HCT116 (cell line): ENCODE measurements at regions not wholly inside any gene's neighbourhood (a gene's known extent, or its start where the extent isn't known, plus 50 kb on each side); places are given as distances from the start of the nearest gene placed in this dataset.

Source experiments
- ATAC-seq: fragments of 200-7000 bp; cut with Tn5 transposase; 2 replicates; pipeline ENCODE4 v1.9.1; 2020; ENCODE audit warnings: mild to moderate bottlenecking, moderate library complexity
- BruUV-seq: library from RNA; stranded (reverse); fragments of 400-500 nt; replicated peaks from 2 replicates; lab custom pipeline; 2021; lab: Mats Ljungman, UMichigan
- CTCF ChIA-PET: fragments of 300-600 bp; sonication (Branson Sonifier 250); formaldehyde crosslinking; loops from one replicate; lab custom pipeline; 2021; ENCODE audit warnings: antibody characterized with exemption; lab: Charles Lee
- POLR2A ChIA-PET: fragments of 300-600, 350-600 bp; sonication (Branson Sonifier 250); formaldehyde crosslinking; loops from one replicate; lab custom pipeline; 2021; ENCODE audit warnings: antibody characterized with exemption; lab: Charles Lee
- RAD21 ChIA-PET, 2 experiments: fragments of 300-600 bp; sonication (Branson Sonifier 250); formaldehyde crosslinking; loops; one replicate each; lab custom pipeline; 2023; ENCODE audit warnings: low total read pairs in 2 of 2; ENCODE audit not compliant: uncharacterized antibody in 2 of 2, unreplicated experiment in 2 of 2, low non-redundant PET in 1 of 2; lab: Charles Lee
- DNase-seq: peaks from one replicate; pipeline ENCODE4 v3.0.0-alpha.2; 2010; ENCODE audit warnings: low read depth, low spot score
- H2AFZ ChIP-seq: fragments of 200-600 bp; shearing (Covaris generic), sonication (generic); 2 replicates; pipeline ENCODE4 v1.6.1; 2017; ENCODE audit warnings: low read depth, mixed run types, mixed read lengths, antibody characterized with exemption, low read length; ENCODE audit not compliant: poor library complexity, severe bottlenecking
- H3K27ac ChIP-seq: 2 replicates; pipeline ENCODE4 v1.5.1; 2012; ENCODE audit warnings: low read depth, low read length
- H3K27me3 ChIP-seq: fragments of 200-600 bp; sonication (generic); 2 replicates; pipeline ENCODE4 v1.6.1; 2016; ENCODE audit warnings: mixed run types, low read length, mixed read lengths; ENCODE audit not compliant: insufficient read depth
- H3K36me3 ChIP-seq, 2 experiments: fragments of 200-500 bp in 1 of 2; fragments of 200-600 bp in 1 of 2; sonication (Bioruptor generic) in 1 of 2; sonication (generic) in 1 of 2; 2 replicates each; pipeline versions ENCODE4 v1.5.1 to v1.6.1; 2014 to 2016; ENCODE audit warnings: low read length in 2 of 2, inconsistent platforms in 1 of 2, mixed read lengths in 1 of 2, mixed run types in 1 of 2; ENCODE audit not compliant: insufficient read depth in 2 of 2, control insufficient read depth in 1 of 2
- H3K4me1 ChIP-seq, 2 experiments: fragments of 200-600 bp in 1 of 2; sonication (generic) in 1 of 2; 2 replicates each; pipeline versions ENCODE4 v1.5.1 to v1.6.1; 2012 to 2017; ENCODE audit warnings: low read length in 2 of 2, inconsistent platforms in 1 of 2, mild to moderate bottlenecking in 1 of 2, mixed read lengths in 1 of 2, mixed run types in 1 of 2, moderate library complexity in 1 of 2; ENCODE audit not compliant: insufficient read depth in 2 of 2, control insufficient read depth in 1 of 2
- H3K4me2 ChIP-seq: fragments of 200-600 bp; sonication (generic); 2 replicates; pipeline ENCODE4 v1.6.1; 2017; ENCODE audit warnings: mixed run types, low read length, mixed read lengths
- H3K4me3 ChIP-seq, 2 experiments: fragments of 200-600 bp in 1 of 2; sonication (generic) in 1 of 2; replicated peaks in 1 of 2; 2 replicates each; pipeline ENCODE4 v1.5.1; 2011 to 2016; ENCODE audit warnings: low read length in 2 of 2, control low read depth in 1 of 2, low read depth in 1 of 2, mild to moderate bottlenecking in 1 of 2, mixed read lengths in 1 of 2, mixed run types in 1 of 2
- H3K79me2 ChIP-seq: fragments of 200-600 bp; sonication (generic); 2 replicates; pipeline ENCODE4 v1.6.1; 2017; ENCODE audit warnings: mild to moderate bottlenecking, mixed run types, low read length, moderate library complexity, mixed read lengths; ENCODE audit not compliant: insufficient read depth
- H3K9ac ChIP-seq: fragments of 200-600 bp; sonication (generic); 2 replicates; pipeline ENCODE4 v1.6.1; 2016; ENCODE audit warnings: low read length, mixed read lengths
- H3K9me2 ChIP-seq: fragments of 200-600 bp; sonication (generic), shearing (Covaris generic); 2 replicates; pipeline ENCODE4 v1.6.1; 2017; ENCODE audit warnings: mixed run types, mild to moderate bottlenecking, moderate library complexity; ENCODE audit not compliant: insufficient read depth
- H3K9me3 ChIP-seq, 2 experiments: fragments of 200-500 bp in 1 of 2; fragments of 200-600 bp in 1 of 2; sonication (Bioruptor generic) in 1 of 2; sonication (generic) in 1 of 2; 2 replicates each; pipeline ENCODE4 v1.6.1; 2014 to 2017; ENCODE audit warnings: low read length in 2 of 2, mixed read lengths in 2 of 2, inconsistent platforms in 1 of 2, low read depth in 1 of 2, mild to moderate bottlenecking in 1 of 2, mixed run types in 1 of 2, moderate library complexity in 1 of 2; ENCODE audit not compliant: control insufficient read depth in 1 of 2, insufficient read depth in 1 of 2
- H4K20me1 ChIP-seq: fragments of 200-600 bp; sonication (generic), shearing (Covaris generic); 2 replicates; pipeline ENCODE4 v1.6.1; 2017; ENCODE audit warnings: mixed run types, mild to moderate bottlenecking, moderate library complexity; ENCODE audit not compliant: insufficient read depth
- CBX3 ChIP-seq: IDR thresholded peaks from 2 replicates; pipeline ENCODE4 v1.6.1; 2012; ENCODE audit warnings: low read depth
- CEBPB ChIP-seq: IDR thresholded peaks from 2 replicates; pipeline ENCODE4 v1.6.1; 2012; ENCODE audit warnings: low read depth
- CTCF ChIP-seq, 3 experiments: fragments of 200-600 bp in 1 of 3; sonication (generic) in 1 of 3; IDR thresholded peaks in 2 of 3; conservative IDR thresholded peaks in 1 of 3; 2 replicates each; pipeline ENCODE4 v1.5.1; 2012 to 2017; ENCODE audit warnings: low read depth in 2 of 3, low read length in 2 of 3, antibody characterized with exemption in 1 of 3, borderline replicate concordance in 1 of 3, control low read depth in 1 of 3, mild to moderate bottlenecking in 1 of 3, mixed read lengths in 1 of 3, mixed run types in 1 of 3, moderate library complexity in 1 of 3; ENCODE audit not compliant: insufficient read depth in 1 of 3
- EGR1 ChIP-seq: IDR thresholded peaks from 2 replicates; pipeline ENCODE4 v1.6.1; 2012; ENCODE audit warnings: low read depth
- EZH2 ChIP-seq: fragments of 200-600 bp; sonication (generic); IDR thresholded peaks from 2 replicates; pipeline ENCODE4 v1.6.1; 2017; ENCODE audit warnings: antibody characterized with exemption, mixed run types
- EZH2phosphoT487 ChIP-seq: fragments of 200-600 bp; IDR thresholded peaks from 2 replicates; pipeline ENCODE4 v1.6.1; 2018; ENCODE audit warnings: antibody characterized with exemption, borderline replicate concordance
- FOSL1 ChIP-seq: IDR thresholded peaks from 2 replicates; pipeline ENCODE4 v1.6.1; 2012; ENCODE audit warnings: low read depth
- JUND ChIP-seq: IDR thresholded peaks from 2 replicates; pipeline ENCODE4 v1.6.1; 2012
- POLR2A ChIP-seq: IDR thresholded peaks from 2 replicates; pipeline ENCODE4 v1.7.0; 2011; ENCODE audit warnings: borderline replicate concordance; ENCODE audit not compliant: insufficient read depth, insufficient read length; ENCODE audit errors: extremely low read depth
- RAD21 ChIP-seq: IDR thresholded peaks from 2 replicates; pipeline ENCODE4 v1.6.1; 2012; ENCODE audit warnings: low read depth, mild to moderate bottlenecking
- SIN3A ChIP-seq: IDR thresholded peaks from 2 replicates; pipeline ENCODE4 v1.6.1; 2012; ENCODE audit warnings: low read depth
- SP1 ChIP-seq: IDR thresholded peaks from 2 replicates; pipeline ENCODE4 v1.6.1; 2012; ENCODE audit warnings: low read depth
- SRF ChIP-seq: IDR thresholded peaks from 2 replicates; pipeline ENCODE4 v1.6.1; 2012; ENCODE audit warnings: low read depth
- TCF7L2 ChIP-seq: IDR thresholded peaks from 2 replicates; pipeline ENCODE4 v1.7.0; 2011; ENCODE audit warnings: borderline replicate concordance, inconsistent platforms; ENCODE audit not compliant: insufficient read depth, insufficient read length; ENCODE audit errors: extremely low read depth
- YY1 ChIP-seq: IDR thresholded peaks from 2 replicates; pipeline ENCODE4 v1.6.1; 2011; ENCODE audit warnings: low read length, low read depth, moderate library complexity, mild to moderate bottlenecking; ENCODE audit not compliant: insufficient replicate concordance; ENCODE audit errors: extremely low read depth
- ZFX ChIP-seq: fragments of 450-650 bp; IDR thresholded peaks from 2 replicates; pipeline ENCODE4 v1.6.1; 2017
- ZNF274 ChIP-seq: fragments of 200-500 bp; sonication (Bioruptor generic); IDR thresholded peaks from 2 replicates; pipeline ENCODE4 v1.6.1; 2014; ENCODE audit warnings: mild to moderate bottlenecking, low read depth, low read length, inconsistent platforms
- intact Hi-C: fragments of 100-400 bp; cut with micrococcal nuclease; formaldehyde crosslinking; loops from 2 replicates; pipeline ENCODE4 v1.10.0; 2022
- TF ChIP-seq, protein P1 (sequence below): IDR thresholded peaks from 2 replicates; pipeline ENCODE4 v1.6.1; 2011; ENCODE audit warnings: mild to moderate bottlenecking, low read length, moderate library complexity; ENCODE audit not compliant: insufficient replicate concordance; ENCODE audit errors: extremely low read depth

DNA sequence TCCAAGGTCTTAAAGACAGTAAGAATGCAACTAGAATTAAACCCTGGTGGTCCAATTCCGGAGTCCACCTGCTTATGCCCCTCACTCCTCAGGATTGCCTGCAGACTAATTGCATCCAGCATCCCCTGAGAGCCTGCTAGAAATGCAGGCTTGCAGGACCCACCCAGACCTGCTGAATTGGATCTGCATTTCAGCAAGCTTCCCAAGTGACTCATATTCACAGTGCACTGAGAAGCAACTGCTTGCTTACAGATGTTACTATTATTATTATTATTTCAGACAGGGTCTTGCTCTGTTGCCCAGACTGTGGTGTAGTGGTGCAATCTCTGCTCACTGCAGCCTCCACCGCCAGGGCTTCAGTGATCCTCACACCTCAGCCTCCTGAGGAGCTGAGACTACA is 83.5 kb upstream of the VGLL4 start:
- CTCF ChIA-PET: no interaction called here
- H3K9ac ChIP-seq: no peak overlapping the region
- no peak overlapping the region for H3K27ac ChIP-seq
- BruUV-seq: no TSS peak
- TF ChIP-seq RAD21 (no peak), EGR1 (no peak), ZFX (no peak), YY1 (no peak), CEBPB (no peak), SP1 (no peak), FOSL1 (no peak), ZNF274 (no peak), SRF (no peak)
- TF ChIP-seq, protein P1, sequence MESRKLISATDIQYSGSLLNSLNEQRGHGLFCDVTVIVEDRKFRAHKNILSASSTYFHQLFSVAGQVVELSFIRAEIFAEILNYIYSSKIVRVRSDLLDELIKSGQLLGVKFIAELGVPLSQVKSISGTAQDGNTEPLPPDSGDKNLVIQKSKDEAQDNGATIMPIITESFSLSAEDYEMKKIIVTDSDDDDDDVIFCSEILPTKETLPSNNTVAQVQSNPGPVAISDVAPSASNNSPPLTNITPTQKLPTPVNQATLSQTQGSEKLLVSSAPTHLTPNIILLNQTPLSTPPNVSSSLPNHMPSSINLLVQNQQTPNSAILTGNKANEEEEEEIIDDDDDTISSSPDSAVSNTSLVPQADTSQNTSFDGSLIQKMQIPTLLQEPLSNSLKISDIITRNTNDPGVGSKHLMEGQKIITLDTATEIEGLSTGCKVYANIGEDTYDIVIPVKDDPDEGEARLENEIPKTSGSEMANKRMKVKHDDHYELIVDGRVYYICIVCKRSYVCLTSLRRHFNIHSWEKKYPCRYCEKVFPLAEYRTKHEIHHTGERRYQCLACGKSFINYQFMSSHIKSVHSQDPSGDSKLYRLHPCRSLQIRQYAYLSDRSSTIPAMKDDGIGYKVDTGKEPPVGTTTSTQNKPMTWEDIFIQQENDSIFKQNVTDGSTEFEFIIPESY: no peak
- intact Hi-C loops: no loop called here
- H3K9me3 ChIP-seq: no peaks in the 10 kb centered on the region
- H3K4me2 ChIP-seq: no peak overlapping the region
- no peaks in the 10 kb centered on the region for H3K9me2 ChIP-seq
- no peaks in the 10 kb centered on the region for H3K4me1 ChIP-seq
- H3K4me3 ChIP-seq: no peak overlapping the region
- no peaks in the 10 kb centered on the region for H3K79me2 ChIP-seq
- H2AFZ ChIP-seq: no peak overlapping the region
- RAD21 ChIA-PET: no interaction called here
- ATAC-seq: no peak
- POLR2A ChIA-PET: no interaction called here
- peaks cover 15% of the 10 kb centered on the region; the same call in 1 of the 2 replicates for H3K27me3 ChIP-seq
- DNase-seq: no peak
- H4K20me1 ChIP-seq: no peaks in the 10 kb centered on the region
- no peaks in the 10 kb centered on the region for H3K36me3 ChIP-seq

GRCh38 chr3:11726146-11726545 is 82.4 kb upstream of the VGLL4 start:
- Histone ChIP-seq H3K27ac (no peak overlapping the region), H3K4me3 (no peak overlapping the region), H3K36me3 (no peaks in the 10 kb centered on the region), H3K4me2 (no peak overlapping the region), H3K9me3 (no peaks in the 10 kb centered on the region), H3K9me2 (no peaks in the 10 kb centered on the region), H3K27me3 (peaks cover 15% of the 10 kb centered on the region; the same call in 1 of the 2 replicates), H4K20me1 (no peaks in the 10 kb centered on the region), H2AFZ (no peak overlapping the region), H3K79me2 (no peaks in the 10 kb centered on the region), H3K4me1 (peaks cover 6 to 9% of the 10 kb centered on the region in 2 experiments), H3K9ac (no peak overlapping the region)
- CTCF ChIA-PET: no interaction called here
- no peak for ATAC-seq
- BruUV-seq: no TSS peak
- DNase-seq: no peak
- RAD21 ChIA-PET: no interaction called here
- POLR2A ChIA-PET: no interaction called here
- intact Hi-C loops: no loop called here
- no peak for TF ChIP-seq CTCF (IDR thresholded peaks at IDR 0.05 in 2 of 3, conservative IDR thresholded peaks at IDR 0.05 in 1 of 3; ENCODE audit: borderline replicate concordance in 1 of 3, insufficient read depth in 1 of 3, low read depth in 2 of 3, low read length in 2 of 3)
- TF ChIP-seq SIN3A: no peak
- TF ChIP-seq EZH2phosphoT487: no peak
- TF ChIP-seq EZH2: no peak
- no peak for TF ChIP-seq EGR1
- no peak for TF ChIP-seq CBX3
- TF ChIP-seq SRF: no peak
- TF ChIP-seq ZFX: no peak
- TF ChIP-seq JUND: no peak
- TF ChIP-seq SP1: no peak
- no peak for TF ChIP-seq POLR2A
- no peak for TF ChIP-seq ZNF274
- TF ChIP-seq TCF7L2: no peak
